Tibial nerve (tissue), 4 donors: ENCODE measurements at regions not wholly inside any gene's neighbourhood (a gene's known extent, or its start where the extent isn't known, plus 50 kb on each side); places are given as distances from the start of the nearest gene placed in this dataset.

Experiments
- DNase-seq, 2 donors: peaks; one replicate each; pipeline ENCODE4 v3.0.0-alpha.2; 2019; ENCODE audit warnings: low spot score in 2 of 2
- H3K27ac ChIP-seq, 4 donors: fragments of 200-600 bp; sonication (generic) in 3 of 4; one replicate each; pipeline ENCODE4 v1.5.1; 2017 to 2019; ENCODE audit warnings: mild to moderate bottlenecking in 1 of 4
- H3K27me3 ChIP-seq, 2 donors: fragments of 200-600 bp; sonication (generic) in 1 of 2; one replicate each; pipeline versions ENCODE4 v1.5.1 to v1.6.0; 2017 to 2019
- H3K36me3 ChIP-seq, 3 donors: fragments of 200-600 bp; sonication (generic); one replicate each; pipeline ENCODE4 v1.5.1; 2018 to 2019
- H3K4me1 ChIP-seq, 4 donors: fragments of 200-600 bp; sonication (generic) in 3 of 4; one replicate each; pipeline ENCODE4 v1.5.1; 2017 to 2019
- H3K4me3 ChIP-seq, 4 donors: fragments of 200-600 bp; sonication (generic) in 3 of 4; one replicate each; pipeline ENCODE4 v1.5.1; 2017 to 2019; ENCODE audit warnings: mild to moderate bottlenecking in 1 of 4, moderate library complexity in 1 of 4
- H3K9me3 ChIP-seq, 4 donors: fragments of 200-600 bp; sonication (generic) in 3 of 4; one replicate each; pipeline ENCODE4 v1.5.1; 2017 to 2019
- CTCF ChIP-seq, 5 experiments: fragments of 200-600 bp in 3 of 5; fragments of 450-650 bp in 2 of 5; sonication (generic) in 3 of 5; IDR thresholded peaks; one replicate each; pipeline ENCODE4 v1.5.1; 2016 to 2019; ENCODE audit warnings: antibody characterized with exemption in 5 of 5, mild to moderate bottlenecking in 3 of 5, moderate library complexity in 2 of 5
- EP300 ChIP-seq, 2 donors: sonication (generic); formaldehyde crosslinking; IDR thresholded peaks; one replicate each; pipeline ENCODE4 v1.6.1; 2017; ENCODE audit warnings: antibody characterized with exemption in 2 of 2, mild to moderate bottlenecking in 1 of 2
- POLR2A ChIP-seq, 2 donors: fragments of 450-650 bp; IDR thresholded peaks; one replicate each; pipeline ENCODE4 v1.6.1; 2017; ENCODE audit warnings: antibody characterized with exemption in 2 of 2, mild to moderate bottlenecking in 2 of 2, moderate library complexity in 2 of 2
- WGBS, 2 donors: methylation state at CpG; one replicate each; pipeline ENCODE4 v1.1.5; 2018; 5-methylcytosine and 5-hydroxymethylcytosine counted together

GRCh38 chr3:102141096-102141927 lies 292.0 kb downstream of the NFKBIZ start:
- no peak for DNase-seq
- no peak for TF ChIP-seq EP300 (IDR thresholded peaks at IDR 0.05)
- TF ChIP-seq CTCF (IDR thresholded peaks at IDR 0.05), result no peak
- no peak for TF ChIP-seq POLR2A (IDR thresholded peaks at IDR 0.05)
- Histone ChIP-seq H3K4me3 (no peak overlapping the region), H3K9me3 (no peaks in the 10 kb centered on the region), H3K36me3 (no peaks in the 10 kb centered on the region), H3K27me3 (no peaks in the 10 kb centered on the region), H3K27ac (peak overlapping the region in 2 of 4 donors; percentile 50 to 57), H3K4me1 (peaks cover 0 to 18% (median 0%) of the 10 kb centered on the region in 4 donors)
- 39 to 41% methylated on average over 5 of the region's 5 CpGs for WGBS, 2 donors

- H3K36me3 ChIP-seq, result no peaks in the 10 kb centered on the region
- no peaks in the 10 kb centered on the region for H3K27me3 ChIP-seq
- H3K27ac ChIP-seq, result peak overlapping the region in 2 of 4 donors; percentile 50 to 57
- H3K4me1 ChIP-seq, result peaks cover 0 to 18% (median 0%) of the 10 kb centered on the region in 4 donors
- no peaks in the 10 kb centered on the region for H3K9me3 ChIP-seq
- TF ChIP-seq EP300 (IDR thresholded peaks at IDR 0.05), result peak in 1 of 2 donors; percentile 10
- TF ChIP-seq CTCF (IDR thresholded peaks at IDR 0.05), result no peak
- no peak overlapping the region for H3K4me3 ChIP-seq
- WGBS, 2 donors, result 64 to 67% methylated on average over 1 of the region's 1 CpG
- DNase-seq, result no peak
These were observed 292.6 kb downstream of the NFKBIZ start for GRCh38 chr3:102141928-102142239.

GRCh38 chr3:102142379-102143060 lies 292.3 kb upstream of the ZPLD1 start:
- no peak for DNase-seq
- Histone ChIP-seq H3K27ac (peak overlapping the region in 2 of 4 donors; percentile 51 to 76), H3K4me1 (peaks cover 0 to 18% (median 0%) of the 10 kb centered on the region in 4 donors), H3K27me3 (no peaks in the 10 kb centered on the region), H3K4me3 (no peak overlapping the region), H3K9me3 (no peaks in the 10 kb centered on the region), H3K36me3 (no peaks in the 10 kb centered on the region)
- no peak for TF ChIP-seq POLR2A (IDR thresholded peaks at IDR 0.05)
- TF ChIP-seq EP300 (IDR thresholded peaks at IDR 0.05), result no peak
- no peak for TF ChIP-seq CTCF (IDR thresholded peaks at IDR 0.05)
- WGBS, 2 donors, result 17 to 21% methylated on average over 2 of the region's 2 CpGs

- TF ChIP-seq EP300 (IDR thresholded peaks at IDR 0.05), result no peak
- no peak for TF ChIP-seq CTCF (IDR thresholded peaks at IDR 0.05)
- TF ChIP-seq POLR2A (IDR thresholded peaks at IDR 0.05), result no peak
- H3K4me1 ChIP-seq, result peaks cover 0 to 18% (median 0%) of the 10 kb centered on the region in 4 donors
- no peak for DNase-seq
- no peak overlapping the region for H3K27ac ChIP-seq
- no peaks in the 10 kb centered on the region for H3K36me3 ChIP-seq
- H3K9me3 ChIP-seq, result no peaks in the 10 kb centered on the region
- WGBS, 2 donors, result 83 to 91% methylated on average over 1 of the region's 1 CpG
- H3K4me3 ChIP-seq, result no peak overlapping the region
- H3K27me3 ChIP-seq, result no peaks in the 10 kb centered on the region
These were observed 291.3 kb upstream of the ZPLD1 start for GRCh38 chr3:102143536-102143935.

- Histone ChIP-seq H3K4me1 (peaks cover 0 to 18% (median 0%) of the 10 kb centered on the region in 4 donors), H3K36me3 (no peaks in the 10 kb centered on the region), H3K9me3 (no peaks in the 10 kb centered on the region), H3K4me3 (no peak overlapping the region), H3K27me3 (no peaks in the 10 kb centered on the region), H3K27ac (no peak overlapping the region)
- DNase-seq, result no peak
- TF ChIP-seq CTCF (IDR thresholded peaks at IDR 0.05) (no peak), POLR2A (IDR thresholded peaks at IDR 0.05) (no peak), EP300 (IDR thresholded peaks at IDR 0.05) (no peak)
- 87 to 91% methylated on average over 3 of the region's 3 CpGs for WGBS, 2 donors
These were observed 290.8 kb upstream of the ZPLD1 start for GRCh38 chr3:102144063-102144462.
